ENCODE measurements at regions not wholly inside any gene's neighbourhood (a gene's known extent, or its start where the extent isn't known, plus 50 kb on each side); places are given as distances from the start of the nearest gene placed in this dataset.

DNA sequence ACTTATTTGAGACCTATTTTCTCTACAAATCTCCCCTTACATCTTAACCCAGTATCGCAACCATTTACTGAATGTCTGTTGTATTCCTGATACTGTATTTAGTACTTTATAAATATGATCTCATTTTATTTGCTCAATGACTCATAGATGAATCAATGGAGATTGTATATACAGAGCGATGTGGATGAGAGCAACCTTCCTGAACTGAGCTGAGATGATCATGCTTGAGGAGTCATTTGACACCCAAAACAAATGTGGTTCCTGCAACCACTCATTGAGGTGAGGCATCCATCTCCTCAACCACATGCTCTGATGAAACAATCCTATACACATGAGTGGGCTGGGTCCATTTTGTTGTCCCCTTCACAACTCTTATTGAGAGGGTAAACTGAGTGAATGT is 250.0 kb downstream of the CDC14C start:
- no peaks in the 10 kb centered on the region for H3K27me3 ChIP-seq (ENCODE audit: control insufficient read depth in 4 of 4, insufficient read depth in 4 of 4, low read length in 3 of 4)
- no peak overlapping the region for H3K27ac ChIP-seq (ENCODE audit: low read depth in 1 of 2, low read length in 2 of 2)
- WGBS = 87% methylated on average over 2 of the region's 2 CpGs
- no peaks in the 10 kb centered on the region for H3K4me1 ChIP-seq (ENCODE audit: control insufficient read depth in 4 of 4, insufficient read depth in 4 of 4, low read length in 3 of 4)
- DNase-seq (ENCODE audit: low spot score) = no peak
- TF ChIP-seq SP1 (IDR thresholded peaks at IDR 0.05) (no peak), FOXA1 (IDR thresholded peaks at IDR 0.05) (no peak), HNF4A (conservative IDR thresholded peaks at IDR 0.05) (no peak), FOXA2 (IDR thresholded peaks at IDR 0.05) (no peak), TAF1 (conservative IDR thresholded peaks at IDR 0.05) (no peak), HNF4G (IDR thresholded peaks at IDR 0.05) (no peak)
- TF ChIP-seq, protein P1, sequence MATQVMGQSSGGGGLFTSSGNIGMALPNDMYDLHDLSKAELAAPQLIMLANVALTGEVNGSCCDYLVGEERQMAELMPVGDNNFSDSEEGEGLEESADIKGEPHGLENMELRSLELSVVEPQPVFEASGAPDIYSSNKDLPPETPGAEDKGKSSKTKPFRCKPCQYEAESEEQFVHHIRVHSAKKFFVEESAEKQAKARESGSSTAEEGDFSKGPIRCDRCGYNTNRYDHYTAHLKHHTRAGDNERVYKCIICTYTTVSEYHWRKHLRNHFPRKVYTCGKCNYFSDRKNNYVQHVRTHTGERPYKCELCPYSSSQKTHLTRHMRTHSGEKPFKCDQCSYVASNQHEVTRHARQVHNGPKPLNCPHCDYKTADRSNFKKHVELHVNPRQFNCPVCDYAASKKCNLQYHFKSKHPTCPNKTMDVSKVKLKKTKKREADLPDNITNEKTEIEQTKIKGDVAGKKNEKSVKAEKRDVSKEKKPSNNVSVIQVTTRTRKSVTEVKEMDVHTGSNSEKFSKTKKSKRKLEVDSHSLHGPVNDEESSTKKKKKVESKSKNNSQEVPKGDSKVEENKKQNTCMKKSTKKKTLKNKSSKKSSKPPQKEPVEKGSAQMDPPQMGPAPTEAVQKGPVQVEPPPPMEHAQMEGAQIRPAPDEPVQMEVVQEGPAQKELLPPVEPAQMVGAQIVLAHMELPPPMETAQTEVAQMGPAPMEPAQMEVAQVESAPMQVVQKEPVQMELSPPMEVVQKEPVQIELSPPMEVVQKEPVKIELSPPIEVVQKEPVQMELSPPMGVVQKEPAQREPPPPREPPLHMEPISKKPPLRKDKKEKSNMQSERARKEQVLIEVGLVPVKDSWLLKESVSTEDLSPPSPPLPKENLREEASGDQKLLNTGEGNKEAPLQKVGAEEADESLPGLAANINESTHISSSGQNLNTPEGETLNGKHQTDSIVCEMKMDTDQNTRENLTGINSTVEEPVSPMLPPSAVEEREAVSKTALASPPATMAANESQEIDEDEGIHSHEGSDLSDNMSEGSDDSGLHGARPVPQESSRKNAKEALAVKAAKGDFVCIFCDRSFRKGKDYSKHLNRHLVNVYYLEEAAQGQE (IDR thresholded peaks at IDR 0.05) = no peak
- TF ChIP-seq, protein P2, sequence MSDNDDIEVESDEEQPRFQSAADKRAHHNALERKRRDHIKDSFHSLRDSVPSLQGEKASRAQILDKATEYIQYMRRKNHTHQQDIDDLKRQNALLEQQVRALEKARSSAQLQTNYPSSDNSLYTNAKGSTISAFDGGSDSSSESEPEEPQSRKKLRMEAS (IDR thresholded peaks at IDR 0.05) = no peak
- TF ChIP-seq, protein P3, sequence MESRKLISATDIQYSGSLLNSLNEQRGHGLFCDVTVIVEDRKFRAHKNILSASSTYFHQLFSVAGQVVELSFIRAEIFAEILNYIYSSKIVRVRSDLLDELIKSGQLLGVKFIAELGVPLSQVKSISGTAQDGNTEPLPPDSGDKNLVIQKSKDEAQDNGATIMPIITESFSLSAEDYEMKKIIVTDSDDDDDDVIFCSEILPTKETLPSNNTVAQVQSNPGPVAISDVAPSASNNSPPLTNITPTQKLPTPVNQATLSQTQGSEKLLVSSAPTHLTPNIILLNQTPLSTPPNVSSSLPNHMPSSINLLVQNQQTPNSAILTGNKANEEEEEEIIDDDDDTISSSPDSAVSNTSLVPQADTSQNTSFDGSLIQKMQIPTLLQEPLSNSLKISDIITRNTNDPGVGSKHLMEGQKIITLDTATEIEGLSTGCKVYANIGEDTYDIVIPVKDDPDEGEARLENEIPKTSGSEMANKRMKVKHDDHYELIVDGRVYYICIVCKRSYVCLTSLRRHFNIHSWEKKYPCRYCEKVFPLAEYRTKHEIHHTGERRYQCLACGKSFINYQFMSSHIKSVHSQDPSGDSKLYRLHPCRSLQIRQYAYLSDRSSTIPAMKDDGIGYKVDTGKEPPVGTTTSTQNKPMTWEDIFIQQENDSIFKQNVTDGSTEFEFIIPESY (IDR thresholded peaks at IDR 0.05) = no peak
- TF ChIP-seq, protein P4, sequence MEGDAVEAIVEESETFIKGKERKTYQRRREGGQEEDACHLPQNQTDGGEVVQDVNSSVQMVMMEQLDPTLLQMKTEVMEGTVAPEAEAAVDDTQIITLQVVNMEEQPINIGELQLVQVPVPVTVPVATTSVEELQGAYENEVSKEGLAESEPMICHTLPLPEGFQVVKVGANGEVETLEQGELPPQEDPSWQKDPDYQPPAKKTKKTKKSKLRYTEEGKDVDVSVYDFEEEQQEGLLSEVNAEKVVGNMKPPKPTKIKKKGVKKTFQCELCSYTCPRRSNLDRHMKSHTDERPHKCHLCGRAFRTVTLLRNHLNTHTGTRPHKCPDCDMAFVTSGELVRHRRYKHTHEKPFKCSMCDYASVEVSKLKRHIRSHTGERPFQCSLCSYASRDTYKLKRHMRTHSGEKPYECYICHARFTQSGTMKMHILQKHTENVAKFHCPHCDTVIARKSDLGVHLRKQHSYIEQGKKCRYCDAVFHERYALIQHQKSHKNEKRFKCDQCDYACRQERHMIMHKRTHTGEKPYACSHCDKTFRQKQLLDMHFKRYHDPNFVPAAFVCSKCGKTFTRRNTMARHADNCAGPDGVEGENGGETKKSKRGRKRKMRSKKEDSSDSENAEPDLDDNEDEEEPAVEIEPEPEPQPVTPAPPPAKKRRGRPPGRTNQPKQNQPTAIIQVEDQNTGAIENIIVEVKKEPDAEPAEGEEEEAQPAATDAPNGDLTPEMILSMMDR (IDR thresholded peaks at IDR 0.05; ENCODE audit: low read depth, low read length, missing input control) = no peak
- H3K9me3 ChIP-seq (ENCODE audit: control insufficient read depth in 4 of 4, low read length in 3 of 4) = no peaks in the 10 kb centered on the region
- no peak overlapping the region for H3K9ac ChIP-seq (ENCODE audit: low read depth in 1 of 2, low read length in 2 of 2)
- no peak overlapping the region for H3K4me3 ChIP-seq (ENCODE audit: low read depth in 1 of 3, low read length in 3 of 3)
- no peaks in the 10 kb centered on the region for H3K36me3 ChIP-seq (ENCODE audit: control insufficient read depth in 4 of 4, insufficient read depth in 3 of 4, low read depth in 1 of 4, low read length in 3 of 4)

DNA sequence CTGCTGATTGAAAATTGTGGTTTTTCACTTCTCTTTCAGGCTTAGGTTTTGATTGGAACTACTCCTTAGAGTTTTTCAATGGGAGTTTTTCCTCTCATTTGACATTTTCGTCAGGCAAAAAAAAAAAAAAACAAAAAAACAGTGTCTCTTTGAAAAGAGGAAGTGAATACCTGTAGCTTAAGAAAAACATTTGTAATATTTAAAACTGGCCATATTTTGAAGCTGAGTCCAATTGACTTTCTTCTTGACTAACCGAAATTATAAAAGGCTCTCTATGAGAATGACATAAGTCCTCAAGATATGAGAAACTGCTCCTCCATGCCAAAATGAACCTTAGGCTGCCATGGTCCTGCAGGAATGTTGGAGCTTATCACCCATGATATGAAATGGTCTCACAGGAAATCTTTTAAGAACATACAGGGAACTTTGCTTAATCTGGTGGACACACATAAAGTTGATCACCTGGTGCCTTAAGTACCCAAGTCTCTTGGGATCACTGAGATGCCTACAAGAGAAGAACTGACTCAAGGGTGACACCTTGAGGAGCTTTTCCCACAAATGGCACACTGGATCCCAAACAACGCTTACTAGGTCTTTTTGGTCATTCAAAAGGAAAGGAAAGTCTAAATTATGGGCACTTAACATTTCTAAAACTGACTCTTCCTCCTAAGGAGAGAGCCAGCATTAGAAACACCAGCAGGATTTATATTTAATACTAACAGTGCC is 263.4 kb downstream of the CDC14C start:
- no peaks in the 10 kb centered on the region for H3K27me3 ChIP-seq (ENCODE audit: control insufficient read depth in 4 of 4, insufficient read depth in 4 of 4, low read length in 3 of 4)
- H3K4me3 ChIP-seq (ENCODE audit: low read depth in 1 of 3, low read length in 3 of 3) = no peak overlapping the region
- no peak for DNase-seq (ENCODE audit: low spot score)
- H3K9me3 ChIP-seq (ENCODE audit: control insufficient read depth in 4 of 4, low read length in 3 of 4) = no peaks in the 10 kb centered on the region
- 67% methylated on average over 3 of the region's 3 CpGs for WGBS
- H3K9ac ChIP-seq (ENCODE audit: low read depth in 1 of 2, low read length in 2 of 2) = no peak overlapping the region
- H3K27ac ChIP-seq (ENCODE audit: low read depth in 1 of 2, low read length in 2 of 2) = no peak overlapping the region
- H3K4me1 ChIP-seq (ENCODE audit: control insufficient read depth in 4 of 4, insufficient read depth in 4 of 4, low read length in 3 of 4) = no peaks in the 10 kb centered on the region
- TF ChIP-seq JUND (IDR thresholded peaks at IDR 0.05) (no peak), GABPA (IDR thresholded peaks at IDR 0.05 in 1 of 2, conservative IDR thresholded peaks at IDR 0.05 in 1 of 2) (no peak), FOXA1 (IDR thresholded peaks at IDR 0.05) (no peak), HNF4G (IDR thresholded peaks at IDR 0.05) (no peak), SP1 (IDR thresholded peaks at IDR 0.05) (no peak), TAF1 (conservative IDR thresholded peaks at IDR 0.05) (no peak), YY1 (IDR thresholded peaks at IDR 0.05) (no peak), EGR1 (IDR thresholded peaks at IDR 0.05; ENCODE audit: low read depth in 2 of 2) (no peak)
- TF ChIP-seq, protein P2 (IDR thresholded peaks at IDR 0.05) = no peak
- TF ChIP-seq, protein P5, sequence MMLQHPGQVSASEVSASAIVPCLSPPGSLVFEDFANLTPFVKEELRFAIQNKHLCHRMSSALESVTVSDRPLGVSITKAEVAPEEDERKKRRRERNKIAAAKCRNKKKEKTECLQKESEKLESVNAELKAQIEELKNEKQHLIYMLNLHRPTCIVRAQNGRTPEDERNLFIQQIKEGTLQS (IDR thresholded peaks at IDR 0.05) = no peak
- TF ChIP-seq, protein P3 (IDR thresholded peaks at IDR 0.05) = no peak
- no peaks in the 10 kb centered on the region for H3K36me3 ChIP-seq (ENCODE audit: control insufficient read depth in 4 of 4, insufficient read depth in 3 of 4, low read depth in 1 of 4, low read length in 3 of 4)

All from liver (tissue), 8 donors.